NCI-H2081 (cell line): ENCODE measurements at regions not wholly inside any gene's neighbourhood (a gene's known extent, or its start where the extent isn't known, plus 50 kb on each side); places are given as distances from the start of the nearest gene placed in this dataset.

Experiments
- DNase-seq, 2 experiments: peaks; one replicate each; lab custom pipeline; 2025; lab: John Stamatoyannopoulos, UW

- DNase-seq = no peak
Observed at GRCh38 chr2:106978647-106979046, 92.7 kb upstream of the ST6GAL2 start.

GRCh38 chr2:106981491-106981890 is 95.5 kb upstream of the ST6GAL2 start:
- no peak for DNase-seq

GRCh38 chr2:106982350-106982749 is 96.4 kb upstream of the ST6GAL2 start:
- DNase-seq = no peak

- DNase-seq = no peak
Observed at GRCh38 chr2:106983305-106983704, 97.3 kb upstream of the ST6GAL2 start.

GRCh38 chr2:106988361-106988760 is 102.4 kb upstream of the ST6GAL2 start:
- DNase-seq = no peak

- DNase-seq = no peak
Observed at GRCh38 chr2:106990297-106990696, 104.3 kb upstream of the ST6GAL2 start.

GRCh38 chr2:106991866-106992265 is 105.9 kb upstream of the ST6GAL2 start:
- DNase-seq = no peak

- DNase-seq = no peak
Observed at GRCh38 chr2:106995556-106995955, 109.6 kb upstream of the ST6GAL2 start.

GRCh38 chr2:106996171-106996769 is 110.3 kb upstream of the ST6GAL2 start:
- DNase-seq = peak; percentile 51 to 82

- peak in 1 of 2 experiments; percentile 27 for DNase-seq
Observed at GRCh38 chr2:106997204-106997603, 111.2 kb upstream of the ST6GAL2 start.

- DNase-seq = no peak
Observed at GRCh38 chr2:107001062-107001461, 115.1 kb upstream of the ST6GAL2 start.

GRCh38 chr2:107001551-107001950 is 115.6 kb upstream of the ST6GAL2 start:
- no peak for DNase-seq

- no peak for DNase-seq
Observed at GRCh38 chr2:107001964-107002696, 116.2 kb upstream of the ST6GAL2 start.

- DNase-seq = no peak
Observed at GRCh38 chr2:107002735-107003134, 116.8 kb upstream of the ST6GAL2 start.

- no peak for DNase-seq
Observed at GRCh38 chr2:107005853-107006252, 119.9 kb upstream of the ST6GAL2 start.

GRCh38 chr2:107006836-107007235 is 120.9 kb upstream of the ST6GAL2 start:
- DNase-seq = no peak

- no peak for DNase-seq
Observed at GRCh38 chr2:107007927-107008326, 122.0 kb upstream of the ST6GAL2 start.

- no peak for DNase-seq
Observed at GRCh38 chr2:107008843-107009242, 122.9 kb upstream of the ST6GAL2 start.

GRCh38 chr2:107009275-107009674 is 123.3 kb upstream of the ST6GAL2 start:
- DNase-seq = no peak

- no peak for DNase-seq
Observed at GRCh38 chr2:107012714-107013306, 126.8 kb upstream of the ST6GAL2 start.

GRCh38 chr2:107013884-107014283 is 127.9 kb upstream of the ST6GAL2 start:
- no peak for DNase-seq

- DNase-seq = no peak
Observed at GRCh38 chr2:107018366-107018765, 132.4 kb upstream of the ST6GAL2 start.

- DNase-seq = no peak
Observed at GRCh38 chr2:107020392-107020791, 134.4 kb upstream of the ST6GAL2 start.
